Esophagus (tissue), 2 donors: ENCODE measurements at regions not wholly inside any gene's neighbourhood (a gene's known extent, or its start where the extent isn't known, plus 50 kb on each side); places are given as distances from the start of the nearest gene placed in this dataset.
"Not testable (repeated sequence)": the region's sequence is repeated elsewhere in the genome, so short reads cannot be mapped to it uniquely, and the experiment has no call there.

ENCODE experiments used
- H3K27ac ChIP-seq, 2 donors: one replicate each; pipeline ENCODE4 v1.5.1; 2013; ENCODE audit warnings: low read depth in 2 of 2, mild to moderate bottlenecking in 2 of 2, inconsistent platforms in 1 of 2, low read length in 1 of 2, moderate library complexity in 1 of 2
- H3K27me3 ChIP-seq, 2 donors: one replicate each; pipeline ENCODE4 v1.6.1; 2013; ENCODE audit warnings: low read length in 2 of 2, control low read depth in 1 of 2, mild to moderate bottlenecking in 1 of 2; ENCODE audit not compliant: insufficient read depth in 2 of 2, control insufficient read depth in 1 of 2
- H3K36me3 ChIP-seq, 2 donors: one replicate each; pipeline ENCODE4 v1.6.1; 2013; ENCODE audit warnings: low read length in 1 of 2; ENCODE audit not compliant: control insufficient read depth in 2 of 2, insufficient read depth in 2 of 2
- H3K4me1 ChIP-seq, 2 donors: one replicate each; pipeline ENCODE4 v1.6.1; 2013; ENCODE audit warnings: low read length in 1 of 2; ENCODE audit not compliant: control insufficient read depth in 2 of 2, insufficient read depth in 2 of 2
- H3K4me3 ChIP-seq, 2 donors: one replicate each; pipeline ENCODE4 v1.5.1; 2013; ENCODE audit warnings: low read length in 2 of 2, mild to moderate bottlenecking in 2 of 2, low read depth in 1 of 2, moderate library complexity in 1 of 2
- H3K9me3 ChIP-seq, 2 donors: one replicate each; pipeline ENCODE4 v1.6.1; 2013; ENCODE audit warnings: mild to moderate bottlenecking in 2 of 2, low read depth in 1 of 2, low read length in 1 of 2, moderate library complexity in 1 of 2; ENCODE audit not compliant: control insufficient read depth in 2 of 2, insufficient read depth in 1 of 2
- WGBS, 2 donors: extraction: QIAGEN DNeasy Blood & Tissue Kit; methylation state at CpG; one replicate each; pipeline ENCODE4 v1.1.7; 2013; 5-methylcytosine and 5-hydroxymethylcytosine counted together
- donor health status: healthy with polysubstance abuse.
- donor health status: Bipolar disorder and iron deficiency.

DNA sequence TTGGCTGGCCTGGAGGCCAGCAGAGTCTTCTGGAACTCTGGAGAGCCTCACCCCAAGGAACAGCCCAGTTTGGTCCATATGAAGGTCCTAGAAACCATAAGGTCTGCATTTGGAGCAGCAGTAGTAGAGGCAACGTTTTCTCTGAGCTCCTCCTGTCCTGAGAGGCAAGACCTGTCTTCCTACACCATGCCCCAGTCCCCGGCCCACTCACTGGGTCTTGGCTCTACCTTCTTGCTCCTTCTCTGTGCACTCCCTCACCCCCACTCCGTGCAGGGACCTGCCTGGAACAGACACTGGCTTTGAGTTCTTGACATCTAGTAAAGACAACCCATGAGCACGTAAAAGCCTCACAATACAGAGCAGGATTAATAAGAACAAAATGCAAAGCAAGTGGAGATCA lies 76.6 kb downstream of the CHRD start:
- Histone ChIP-seq H3K4me1 (no peaks in the 10 kb centered on the region), H3K36me3 (no peaks in the 10 kb centered on the region), H3K27ac (no peak overlapping the region), H3K27me3 (no peaks in the 10 kb centered on the region), H3K9me3 (peaks cover 0 to 2% of the 10 kb centered on the region in 2 donors), H3K4me3 (no peak overlapping the region)
- WGBS, 2 donors: 68 to 69% methylated on average over 4 of the region's 4 CpGs

DNA sequence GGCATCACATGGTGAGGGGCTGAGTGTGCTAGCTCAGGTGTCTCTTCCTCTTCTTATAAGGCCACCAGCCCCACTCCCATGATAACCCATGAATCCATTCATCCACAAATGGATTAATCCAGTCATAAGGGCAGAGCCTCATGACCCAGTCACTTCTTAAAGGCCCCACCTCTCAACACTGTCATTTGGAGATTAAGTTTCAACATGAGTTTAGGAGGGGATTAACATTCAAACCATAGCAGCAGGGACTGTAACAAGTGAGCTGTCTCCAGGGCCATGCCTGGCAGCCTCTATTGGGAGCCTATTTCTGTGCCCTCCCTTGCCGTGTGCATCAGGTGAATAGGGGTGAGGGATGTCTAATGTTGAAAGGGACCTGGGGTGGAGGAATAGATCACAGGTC lies 77.5 kb downstream of the CHRD start:
- H3K4me3 ChIP-seq: no peak overlapping the region
- 87 to 89% methylated on average over 1 of the region's 1 CpG for WGBS, 2 donors
- H3K9me3 ChIP-seq: peaks cover 0 to 2% of the 10 kb centered on the region in 2 donors
- H3K27ac ChIP-seq: no peak overlapping the region
- H3K4me1 ChIP-seq: no peaks in the 10 kb centered on the region
- no peaks in the 10 kb centered on the region for H3K27me3 ChIP-seq
- no peaks in the 10 kb centered on the region for H3K36me3 ChIP-seq

DNA sequence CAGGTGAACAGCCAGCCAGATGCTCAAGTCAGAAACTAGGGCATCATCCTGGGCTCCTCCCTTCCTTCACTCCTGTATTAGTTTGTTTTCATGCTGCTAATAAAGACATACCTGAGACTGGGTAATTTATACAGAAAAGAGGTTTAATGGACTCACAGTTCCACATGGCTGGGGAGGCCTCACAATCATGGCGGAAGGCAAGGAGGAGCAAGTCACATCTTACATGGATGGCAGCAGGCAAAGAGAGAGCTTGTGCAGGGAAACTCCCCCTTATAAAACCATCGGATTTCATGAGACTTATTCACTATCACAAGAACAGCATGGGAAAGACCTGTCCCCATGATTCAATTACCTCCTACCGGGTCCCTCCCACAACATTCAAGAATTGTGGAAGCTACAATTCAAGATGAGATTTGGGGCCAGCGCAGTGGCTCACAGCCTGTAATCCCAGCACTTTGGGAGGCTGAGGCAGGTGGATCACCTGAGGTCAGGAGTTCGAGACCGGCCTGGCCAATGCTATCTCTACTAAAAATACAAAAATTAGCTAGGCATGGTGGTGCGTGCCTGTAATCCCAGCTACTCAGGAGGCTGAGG lies 78.0 kb downstream of the CHRD start:
- H3K9me3 ChIP-seq, H3K4me3 ChIP-seq, H3K4me1 ChIP-seq, H3K36me3 ChIP-seq, H3K27me3 ChIP-seq, H3K27ac ChIP-seq: not testable (repeated sequence)
- WGBS, 2 donors: 91 to 96% methylated on average over 7 of the region's 7 CpGs

DNA sequence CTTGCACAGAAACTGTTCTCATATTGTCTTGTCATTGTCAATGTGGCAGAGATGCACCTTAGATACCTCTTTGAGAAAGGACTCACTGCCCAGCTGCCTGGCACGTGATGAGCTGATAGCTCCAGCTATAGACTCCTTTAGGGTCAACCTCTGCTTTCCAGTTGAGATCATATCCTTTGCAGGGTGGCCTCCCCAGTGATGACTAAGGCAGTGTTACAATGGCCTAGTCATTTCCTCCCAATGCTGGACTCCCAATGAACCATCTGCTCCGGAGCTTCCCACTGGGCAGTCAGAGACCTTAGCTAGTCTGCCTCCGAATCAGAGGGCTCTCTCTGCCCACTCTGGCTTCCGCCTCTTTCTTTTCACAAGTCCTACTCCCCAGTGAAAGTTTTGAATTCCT lies 79.5 kb downstream of the CHRD start:
- no peaks in the 10 kb centered on the region for H3K36me3 ChIP-seq

DNA sequence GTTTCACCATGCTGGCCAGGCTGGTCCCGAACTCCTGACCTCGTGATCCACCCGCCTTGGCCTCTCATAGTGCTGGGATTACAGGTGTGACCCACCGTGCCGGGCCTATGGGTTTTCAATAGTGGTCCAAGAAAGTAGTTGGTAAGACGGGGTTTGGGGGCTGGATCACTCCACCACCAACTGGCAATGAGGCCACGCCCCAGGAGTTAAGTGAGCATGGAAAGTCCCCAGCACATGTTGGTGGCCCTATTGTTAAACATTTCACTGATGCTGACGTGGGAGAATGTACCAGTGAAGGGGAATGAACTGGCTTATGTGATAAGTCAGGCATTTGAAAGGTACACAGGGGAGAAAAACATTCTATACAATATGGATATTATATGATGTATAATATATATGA lies 80.4 kb downstream of the CHRD start:
- H3K36me3 ChIP-seq: no peaks in the 10 kb centered on the region
- no peak overlapping the region for H3K4me3 ChIP-seq
- H3K27ac ChIP-seq: no peak overlapping the region
- no peaks in the 10 kb centered on the region for H3K27me3 ChIP-seq
- no peaks in the 10 kb centered on the region for H3K4me1 ChIP-seq
- peaks cover 0 to 2% of the 10 kb centered on the region in 2 donors for H3K9me3 ChIP-seq
- 84 to 87% methylated on average over 8 of the region's 8 CpGs for WGBS, 2 donors

More for the DNA sequence above, 79.5 kb downstream of the CHRD start:
- H3K9me3 ChIP-seq: peaks cover 0 to 2% of the 10 kb centered on the region in 2 donors
- no peak overlapping the region for H3K4me3 ChIP-seq
- H3K4me1 ChIP-seq: no peaks in the 10 kb centered on the region
- no peaks in the 10 kb centered on the region for H3K27me3 ChIP-seq
- WGBS, 2 donors: 72 to 85% methylated on average over 4 of the region's 4 CpGs
- no peak overlapping the region for H3K27ac ChIP-seq

DNA sequence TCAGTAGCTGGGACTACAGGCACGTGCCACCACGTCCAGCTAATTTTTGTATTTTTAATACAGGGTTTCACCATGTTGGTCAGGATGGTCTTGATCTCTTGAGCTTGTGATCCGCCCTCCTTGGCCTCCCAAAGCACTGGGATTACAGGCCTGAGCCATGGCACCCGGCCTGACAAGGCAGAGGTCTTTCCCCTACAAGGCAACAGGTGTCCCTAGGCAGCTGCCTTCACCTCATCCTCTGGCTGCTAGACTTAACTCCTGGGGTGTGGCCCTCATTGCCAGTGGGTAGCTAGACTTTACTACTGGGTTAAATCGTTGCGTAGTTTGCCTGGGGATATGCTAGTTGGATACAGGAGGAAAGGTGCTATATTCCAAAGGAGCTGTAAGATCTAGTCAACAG lies 81.4 kb downstream of the CHRD start:
- H3K4me1 ChIP-seq: no peaks in the 10 kb centered on the region
- WGBS, 2 donors: 78% methylated on average over 6 of the region's 6 CpGs

DNA sequence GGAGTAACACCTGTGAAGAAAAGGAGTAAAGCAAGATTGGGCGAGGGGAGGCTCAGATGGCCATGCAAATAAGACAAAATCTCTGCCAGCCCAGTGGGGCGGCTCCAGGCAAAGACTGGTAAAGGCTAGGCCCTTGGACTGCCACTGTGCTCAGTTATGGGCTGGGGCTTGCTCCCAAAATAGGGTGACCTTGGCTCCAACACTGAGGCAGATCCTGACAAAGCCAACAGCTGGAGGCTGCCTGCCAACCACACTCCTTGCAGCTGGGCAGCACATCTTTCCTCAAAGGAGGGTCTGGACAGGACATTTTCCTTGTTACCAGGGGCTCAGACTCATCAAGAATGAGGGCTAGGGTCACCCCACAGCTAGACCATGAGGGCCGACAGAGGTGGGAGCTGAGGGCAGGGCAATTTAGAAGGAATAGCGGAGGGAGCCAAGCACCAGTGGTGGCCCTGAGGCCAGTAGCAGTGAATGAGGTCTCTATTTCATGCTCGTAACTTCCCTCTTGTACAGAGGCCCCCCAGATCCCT lies 86.1 kb downstream of the CHRD start:
- Histone ChIP-seq H3K4me1 (no peaks in the 10 kb centered on the region), H3K4me3 (no peak overlapping the region), H3K9me3 (no peaks in the 10 kb centered on the region), H3K27me3 (no peaks in the 10 kb centered on the region), H3K36me3 (no peaks in the 10 kb centered on the region), H3K27ac (no peak overlapping the region)
- whole genome bisulfite sequencing, 2 donors: 85 to 89% methylated on average over 5 of the region's 5 CpGs

More for the DNA sequence above, 81.4 kb downstream of the CHRD start:
- H3K9me3 ChIP-seq: peaks cover 0 to 2% of the 10 kb centered on the region in 2 donors
- no peaks in the 10 kb centered on the region for H3K36me3 ChIP-seq
- H3K27me3 ChIP-seq: no peaks in the 10 kb centered on the region
- H3K4me3 ChIP-seq: no peak overlapping the region
- H3K27ac ChIP-seq: no peak overlapping the region

DNA sequence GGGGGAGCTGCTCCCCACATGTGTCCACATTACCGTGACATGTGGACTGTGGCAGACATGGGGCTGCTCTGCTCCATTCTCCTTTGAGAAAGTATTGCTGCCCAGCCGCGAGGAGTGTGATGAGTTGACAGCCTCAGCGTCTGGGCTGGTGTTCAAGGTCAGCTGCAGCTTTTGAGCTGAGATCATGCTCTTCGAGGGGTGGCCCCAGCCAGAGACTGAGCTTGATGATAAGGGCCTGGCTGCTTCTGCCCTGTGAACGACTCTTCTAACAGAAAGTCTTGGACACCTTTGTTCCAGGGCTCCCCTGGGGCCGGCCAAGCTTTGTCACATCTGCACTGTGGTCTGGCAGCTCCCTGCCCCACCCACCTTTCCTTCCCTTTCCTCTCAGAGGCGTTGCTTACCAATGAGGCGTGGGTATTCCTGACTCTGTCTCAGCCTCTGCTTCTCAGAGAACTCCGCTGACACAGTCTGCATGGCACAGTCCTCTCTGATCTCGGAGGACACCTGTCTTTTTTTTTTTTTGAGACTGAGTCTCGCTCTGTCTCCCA lies 86.6 kb downstream of the CHRD start:
- Histone ChIP-seq H3K4me3 (no peak overlapping the region), H3K27me3 (no peaks in the 10 kb centered on the region), H3K9me3 (no peaks in the 10 kb centered on the region), H3K4me1 (no peaks in the 10 kb centered on the region), H3K27ac (no peak overlapping the region), H3K36me3 (no peaks in the 10 kb centered on the region)
- WGBS, 2 donors: 26 to 32% methylated on average over 12 of the region's 12 CpGs

DNA sequence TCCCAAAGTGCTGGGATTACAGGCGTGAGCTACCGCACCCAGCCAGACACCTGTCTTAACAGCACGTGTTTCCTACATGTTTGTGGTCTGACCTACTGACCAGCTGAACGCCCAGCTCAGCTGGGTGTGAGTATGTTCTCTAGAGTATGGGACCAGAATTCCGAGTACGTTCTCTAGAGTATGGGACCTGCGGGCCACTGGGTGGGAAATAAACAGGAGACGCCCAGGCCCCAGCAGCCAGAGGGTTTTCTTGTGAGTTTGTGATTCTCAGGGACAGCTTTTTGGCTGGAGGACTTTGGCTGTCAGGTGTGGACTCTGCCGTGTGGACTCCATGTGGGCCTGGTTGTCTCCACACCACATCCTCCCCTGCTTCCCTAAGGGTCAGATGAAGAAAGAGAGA lies 87.3 kb downstream of the CHRD start:
- Histone ChIP-seq H3K36me3 (no peaks in the 10 kb centered on the region), H3K27me3 (no peaks in the 10 kb centered on the region), H3K9me3 (no peaks in the 10 kb centered on the region), H3K27ac (no peak overlapping the region), H3K4me3 (no peak overlapping the region), H3K4me1 (no peaks in the 10 kb centered on the region)
- WGBS, 2 donors: 83 to 89% methylated on average over 9 of the region's 9 CpGs

DNA sequence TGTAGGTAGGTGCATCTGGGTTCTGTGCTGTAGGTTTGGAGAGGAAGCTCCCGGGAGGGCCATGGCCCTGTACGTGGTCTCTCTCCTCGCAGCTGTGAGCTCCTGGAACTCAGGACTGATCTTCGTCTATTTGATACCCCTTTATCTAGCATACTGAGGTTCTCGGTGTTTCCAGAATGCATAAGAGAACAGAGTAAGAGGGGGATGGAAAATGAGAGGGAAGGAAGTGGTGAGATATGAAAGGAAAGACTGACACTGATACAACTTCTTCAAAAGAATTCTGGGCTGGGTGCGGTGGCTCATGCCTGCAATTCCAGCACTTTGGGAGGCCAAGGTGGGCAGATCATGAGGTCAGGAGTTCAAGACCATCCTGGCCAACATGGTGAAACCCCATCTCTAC lies 90.7 kb downstream of the CHRD start:
- WGBS, 2 donors: 75 to 78% methylated on average over 6 of the region's 6 CpGs
- no peaks in the 10 kb centered on the region for H3K9me3 ChIP-seq

More for the DNA sequence above, 90.7 kb downstream of the CHRD start:
- Histone ChIP-seq H3K4me3 (no peak overlapping the region), H3K27ac (no peak overlapping the region), H3K36me3 (no peaks in the 10 kb centered on the region), H3K4me1 (no peaks in the 10 kb centered on the region), H3K27me3 (no peaks in the 10 kb centered on the region)
